A549 (cell line): ENCODE measurements at regions not wholly inside any gene's neighbourhood (a gene's known extent, or its start where the extent isn't known, plus 50 kb on each side); places are given as distances from the start of the nearest gene placed in this dataset.

ENCODE experiments used
- CHD2 ChIP-seq: fragments of 150-350 bp; IDR thresholded peaks from 2 replicates; pipeline ENCODE4 v1.6.1; 2014; ENCODE audit warnings: low read length; ENCODE audit not compliant: partially characterized antibody
- CTCF ChIP-seq: fragments of >200 bp; sonication (Bioruptor Twin); formaldehyde crosslinking; IDR thresholded peaks from 3 replicates; pipeline ENCODE4 v1.5.1; 2016
- FOXS1 ChIP-seq: fragments of 250-450 bp; sonication (Bioruptor Pico); IDR thresholded peaks from 2 replicates; pipeline ENCODE4 v1.5.0; 2020; ENCODE audit warnings: mild to moderate bottlenecking, moderate library complexity
- MAX ChIP-seq: IDR thresholded peaks from 2 replicates; pipeline ENCODE4 v1.6.1; 2012
- POLR2A ChIP-seq: IDR thresholded peaks from 2 replicates; pipeline ENCODE4 v1.6.1; 2012; ENCODE audit warnings: mild to moderate bottlenecking, low read length
- RCOR1 ChIP-seq: fragments of 150-350 bp; IDR thresholded peaks from 2 replicates; pipeline ENCODE4 v1.6.1; 2014; ENCODE audit warnings: antibody characterized with exemption, low read length, low read depth
- SMC3 ChIP-seq: fragments of >200 bp; sonication (Bioruptor Twin); formaldehyde crosslinking; IDR thresholded peaks from 3 replicates; pipeline ENCODE4 v1.6.1; 2018; ENCODE audit warnings: inconsistent platforms
- USF2 ChIP-seq: fragments of 450-650 bp; IDR thresholded peaks from 2 replicates; pipeline ENCODE4 v1.6.1; 2014; ENCODE audit warnings: antibody characterized with exemption

- TF ChIP-seq MAX (no peak), CTCF (no peak), FOXS1 (no peak), USF2 (no peak), SMC3 (no peak), POLR2A (no peak), CHD2 (no peak), RCOR1 (no peak)
Observed at GRCh38 chr3:177739461-177739860, 542.2 kb upstream of the TBL1XR1 start.
